HG03159 (cell line): ENCODE measurements at regions not wholly inside any gene's neighbourhood (a gene's known extent, or its start where the extent isn't known, plus 50 kb on each side); places are given as distances from the start of the nearest gene placed in this dataset.
A peak's percentile ranks its signal among the peaks of the same experiment; 100 is the strongest.

Experiments
- ATAC-seq: cut with Tn5 transposase; IDR thresholded peaks from one replicate; pipeline ENCODE4 v1.9.1; 2021; ENCODE audit warnings: mild to moderate bottlenecking, moderate library complexity; ENCODE audit not compliant: unreplicated experiment

DNA sequence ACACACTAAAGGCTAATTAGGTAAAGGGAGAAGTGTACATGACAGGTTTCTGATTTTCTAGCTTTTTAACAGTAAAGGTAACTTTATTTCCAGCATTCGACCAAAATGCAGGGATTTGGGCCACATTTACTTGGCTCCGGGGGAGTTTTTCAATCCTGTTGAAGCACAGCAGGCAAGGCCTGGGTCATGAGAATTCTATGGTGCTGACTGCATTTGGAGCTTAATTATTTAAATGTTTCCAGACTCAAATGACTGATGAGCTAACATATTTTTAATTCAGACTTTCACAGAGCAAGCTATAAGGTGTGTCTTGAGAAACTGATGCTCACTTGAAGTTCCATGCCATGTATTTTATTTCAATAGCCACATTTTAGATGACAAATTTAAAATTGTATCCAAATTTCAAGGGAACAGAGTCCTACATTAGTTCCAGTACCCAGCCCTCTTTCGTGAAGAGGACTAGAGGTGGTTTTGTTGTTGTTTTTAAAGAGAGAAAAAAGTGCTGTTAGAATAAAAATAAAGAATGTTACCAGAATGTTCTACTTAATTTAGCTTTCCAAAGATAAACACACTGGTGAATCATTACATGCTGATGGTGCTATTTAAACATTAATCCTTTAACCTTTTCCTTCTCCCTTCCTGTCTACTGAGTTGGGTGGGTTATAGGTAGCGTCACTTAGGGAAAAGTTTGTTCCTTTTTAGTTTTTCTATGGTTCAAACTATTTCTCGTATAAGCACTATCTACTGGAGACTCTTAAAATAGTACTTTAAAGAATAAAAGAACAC, 82.3 kb upstream of the PHACTR2 start:
- ATAC-seq, result no peak

DNA sequence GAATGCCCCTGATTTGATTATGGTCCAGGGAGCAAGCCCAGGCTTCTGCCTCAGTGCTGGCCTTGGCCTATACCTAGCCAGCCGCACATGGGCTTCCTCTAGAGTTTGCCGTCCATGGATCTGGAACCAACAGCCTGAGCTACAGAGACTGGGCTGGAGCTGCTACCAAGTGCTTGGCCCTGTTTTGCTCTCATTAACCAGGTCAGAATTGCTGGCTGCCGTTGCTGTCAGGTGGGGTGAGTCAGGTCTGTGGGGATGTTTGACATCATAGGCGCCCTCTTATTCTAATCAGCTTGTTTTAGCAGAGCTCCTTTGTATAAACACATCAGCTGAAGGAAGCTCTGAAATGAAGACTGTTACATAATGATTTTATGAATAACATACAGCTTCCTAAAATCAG, 83.1 kb upstream of the PHACTR2 start:
- no peak for ATAC-seq

DNA sequence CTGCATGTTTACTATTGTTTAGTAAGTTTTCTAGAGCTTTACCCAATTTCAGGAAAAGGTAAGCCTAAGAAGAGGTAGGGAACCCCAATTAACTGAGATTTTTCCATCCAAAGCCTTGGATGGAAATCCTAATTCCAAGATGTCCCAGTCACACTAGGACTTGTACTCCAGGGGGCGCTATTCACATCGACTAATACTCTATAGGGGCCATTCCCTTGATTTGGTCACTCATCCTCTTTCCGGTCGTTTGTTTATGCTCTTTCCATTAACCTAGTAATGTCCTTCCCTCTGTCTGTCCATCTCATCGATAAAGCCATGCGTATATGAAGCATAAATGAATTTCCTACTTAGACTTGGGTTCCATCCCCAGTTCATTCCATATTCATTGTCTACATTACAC, 80.8 kb upstream of the FUCA2 start:
- no peak for ATAC-seq

DNA sequence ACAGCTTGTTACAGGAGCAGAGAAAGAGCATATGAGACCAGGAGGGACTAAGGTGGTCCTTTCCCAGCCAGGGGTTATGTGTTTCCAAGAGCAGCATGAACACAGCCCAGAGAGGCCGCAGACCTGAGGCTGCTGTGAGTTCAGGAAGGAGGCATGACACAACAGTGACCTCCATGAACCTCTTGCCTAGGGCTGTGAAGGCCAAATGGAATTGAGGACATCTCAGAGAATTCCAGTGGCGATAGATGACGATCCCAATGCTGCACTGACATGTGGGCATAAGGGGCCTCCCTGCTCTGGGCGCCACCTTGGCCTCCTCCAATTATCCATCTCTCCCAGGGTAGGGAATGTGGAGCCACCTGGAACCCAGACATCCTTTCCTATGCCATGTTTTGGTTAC, 79.9 kb upstream of the FUCA2 start:
- ATAC-seq, result no peak

DNA sequence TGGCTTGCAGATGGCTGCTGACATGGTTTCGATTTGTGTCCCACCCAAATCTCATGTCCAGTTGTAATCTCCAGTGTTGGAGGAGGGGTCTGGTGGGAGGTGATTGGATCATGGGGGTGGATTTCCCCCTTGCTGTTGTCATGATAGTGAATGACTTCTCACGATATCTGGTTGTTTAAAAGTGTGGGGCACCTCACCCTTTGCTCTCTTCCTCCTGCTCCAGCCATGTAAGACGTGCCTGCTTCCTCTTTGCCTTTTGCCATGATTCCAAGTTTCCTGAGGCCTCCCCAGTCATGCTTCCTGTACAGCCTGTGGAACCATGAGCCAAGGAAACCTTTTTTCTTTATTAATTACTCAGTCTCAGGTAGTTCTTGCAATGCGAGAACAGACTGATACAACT, 77.6 kb upstream of the FUCA2 start:
- ATAC-seq, result no peak

DNA sequence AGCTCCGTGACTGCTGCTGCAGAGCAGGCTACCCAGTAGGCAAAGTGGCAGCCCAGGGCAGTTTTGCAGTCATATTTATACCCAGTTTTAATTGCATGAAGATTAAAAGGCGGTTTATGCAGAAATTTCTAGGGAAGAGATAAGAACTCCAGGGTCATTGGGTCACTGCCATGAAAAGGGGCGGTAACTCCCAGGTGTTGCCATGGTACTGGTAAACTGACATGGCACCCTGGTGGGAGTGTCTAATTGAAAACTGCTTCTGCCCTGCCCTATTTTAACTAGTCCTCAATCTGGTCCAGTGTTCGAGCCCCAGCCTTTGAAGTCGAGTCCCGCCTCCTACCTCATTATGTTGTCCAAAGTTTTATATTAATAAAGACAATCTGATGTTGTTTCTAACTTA, 75.0 kb upstream of the FUCA2 start:
- no peak for ATAC-seq

DNA sequence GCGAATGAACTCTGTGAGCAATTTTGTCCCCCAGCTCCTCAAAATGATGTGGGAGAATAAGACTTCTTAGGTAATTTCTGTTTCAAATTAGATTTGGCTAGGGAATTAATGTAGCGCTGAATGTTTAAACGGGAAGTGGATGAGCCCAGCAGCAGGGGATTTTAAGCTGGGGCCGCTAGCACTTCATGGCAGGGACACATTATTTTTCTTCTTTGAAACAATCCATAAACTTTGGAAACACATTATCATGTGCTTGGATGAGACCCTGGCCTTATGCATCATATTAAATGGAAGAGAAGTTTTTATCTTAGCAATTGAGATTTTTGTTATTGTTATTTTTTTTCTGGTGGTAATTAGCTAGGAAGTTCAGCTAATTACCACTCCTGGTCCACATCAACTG, 74.2 kb upstream of the FUCA2 start:
- no peak for ATAC-seq

DNA sequence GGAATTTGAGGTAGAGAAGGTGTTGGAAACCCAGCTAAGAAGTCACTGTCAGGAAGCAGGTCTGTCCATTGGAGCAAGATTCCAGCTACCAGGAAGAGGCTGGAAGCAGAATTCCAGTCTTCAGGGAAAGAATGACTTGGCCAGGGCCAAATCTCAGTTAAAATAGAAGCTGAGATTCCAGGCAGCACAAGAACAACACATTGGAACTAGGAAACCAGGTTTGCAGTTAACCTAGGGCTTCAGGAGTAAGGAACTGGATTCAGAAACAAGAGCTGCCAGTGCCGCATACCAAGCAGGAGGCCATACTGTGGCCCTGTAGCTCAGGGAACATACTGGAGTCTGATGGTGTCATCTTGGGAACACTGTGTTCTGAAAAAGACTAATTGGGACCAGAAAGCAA, 73.7 kb upstream of the FUCA2 start:
- ATAC-seq, result no peak

DNA sequence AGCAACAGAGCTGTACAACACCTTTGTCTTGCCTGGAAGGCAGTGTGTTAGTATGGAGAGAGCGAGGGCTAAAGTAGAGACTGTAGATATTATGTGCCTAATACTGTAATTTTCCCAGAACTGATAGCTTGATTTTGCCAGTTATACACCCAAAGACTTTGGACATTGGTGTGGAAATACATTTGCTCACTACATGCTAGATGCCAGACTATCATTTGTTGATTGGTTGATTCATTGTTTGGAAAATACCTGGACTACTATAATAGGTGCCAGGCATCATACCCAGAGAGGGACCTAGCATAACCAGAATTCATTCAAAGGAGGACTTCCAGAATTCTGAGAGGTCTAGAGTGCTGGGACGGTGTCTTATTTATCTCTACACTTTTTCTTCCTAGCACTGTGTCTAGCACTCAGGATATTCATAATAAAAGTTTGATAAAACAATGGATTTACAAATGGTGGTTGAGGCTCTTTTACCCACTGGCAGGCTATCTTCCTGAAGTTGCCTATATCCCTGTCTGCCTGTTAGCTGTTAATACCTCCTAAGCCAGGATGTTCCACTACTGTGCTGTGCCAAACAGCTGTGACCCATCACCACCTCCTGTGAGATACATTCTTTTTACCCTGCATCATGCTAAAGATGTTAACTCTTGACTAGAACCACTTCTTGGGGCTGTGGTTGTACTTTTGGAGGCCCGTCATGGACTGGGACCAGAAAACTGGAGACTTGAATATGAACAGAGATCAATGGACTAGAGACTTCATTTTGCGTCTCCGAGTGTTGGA, 72.2 kb upstream of the FUCA2 start:
- no peak for ATAC-seq

DNA sequence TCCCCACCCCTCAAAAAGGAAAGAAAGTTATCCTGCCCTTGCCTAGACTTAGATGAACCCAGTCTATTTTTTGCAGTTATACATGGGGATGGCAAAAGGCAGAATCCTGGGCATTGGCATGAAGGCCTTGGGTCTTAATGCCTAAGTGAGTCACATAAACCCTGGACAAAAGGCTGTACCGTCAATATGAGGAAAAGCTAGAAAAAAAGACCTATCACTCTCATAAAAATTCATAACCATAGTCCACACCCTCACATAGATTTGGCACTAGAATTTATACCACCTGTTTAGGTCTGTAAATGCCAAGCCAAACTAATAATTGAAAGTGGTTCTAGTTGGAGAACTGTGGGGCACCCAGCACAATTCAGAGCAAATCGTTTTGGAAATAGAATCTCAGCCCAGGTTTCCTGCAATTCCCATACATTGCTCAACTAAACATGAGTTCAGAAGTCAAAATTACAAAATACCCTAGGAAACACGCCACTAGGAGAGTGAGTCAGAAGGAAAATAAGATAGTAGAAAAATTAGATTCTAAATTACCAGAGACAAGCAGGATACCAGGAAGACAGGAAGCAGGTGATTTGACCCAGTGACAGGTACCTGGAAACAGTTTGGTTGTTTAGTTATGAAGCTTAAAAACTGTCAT, 70.4 kb upstream of the FUCA2 start:
- no peak for ATAC-seq

DNA sequence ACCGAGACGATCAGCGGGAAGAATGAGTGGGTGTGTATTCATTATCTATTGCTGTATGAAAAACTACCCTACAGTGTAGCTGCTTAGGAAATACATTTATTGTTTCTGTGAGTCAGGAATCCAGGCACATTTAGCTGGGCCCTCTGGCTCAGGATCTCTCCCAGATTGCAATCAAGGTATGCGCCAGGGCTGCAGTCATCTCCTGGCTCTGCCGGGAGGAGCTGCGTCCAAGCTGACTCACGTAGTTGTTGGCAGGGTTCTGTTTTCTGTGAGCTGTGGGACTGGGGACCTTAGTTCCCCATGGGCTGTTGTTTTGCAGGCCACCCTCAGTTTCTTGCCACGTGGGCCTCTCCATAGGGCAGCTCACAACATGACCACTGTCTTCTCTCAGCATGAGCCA, 68.2 kb upstream of the FUCA2 start:
- no peak for ATAC-seq

DNA sequence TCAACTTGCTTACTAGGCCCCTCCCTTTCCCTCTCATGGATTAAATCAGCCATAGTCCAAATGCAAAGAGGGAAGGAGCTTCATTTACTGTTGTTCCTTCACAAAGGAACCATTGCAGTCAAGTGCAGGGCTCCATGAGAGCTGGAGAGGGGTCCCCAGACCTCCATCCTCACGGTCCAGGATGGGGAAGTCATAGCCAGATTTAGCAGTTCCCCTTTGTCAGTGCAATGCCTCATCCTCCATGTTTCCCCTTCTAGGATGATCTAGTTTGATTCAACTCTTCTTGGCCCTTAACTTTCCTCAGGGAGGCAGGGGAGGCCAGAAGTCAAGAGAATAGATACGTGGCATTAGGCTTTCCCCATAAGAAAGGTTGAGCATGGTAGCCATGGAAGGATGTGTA, 66.5 kb upstream of the FUCA2 start:
- no peak for ATAC-seq

DNA sequence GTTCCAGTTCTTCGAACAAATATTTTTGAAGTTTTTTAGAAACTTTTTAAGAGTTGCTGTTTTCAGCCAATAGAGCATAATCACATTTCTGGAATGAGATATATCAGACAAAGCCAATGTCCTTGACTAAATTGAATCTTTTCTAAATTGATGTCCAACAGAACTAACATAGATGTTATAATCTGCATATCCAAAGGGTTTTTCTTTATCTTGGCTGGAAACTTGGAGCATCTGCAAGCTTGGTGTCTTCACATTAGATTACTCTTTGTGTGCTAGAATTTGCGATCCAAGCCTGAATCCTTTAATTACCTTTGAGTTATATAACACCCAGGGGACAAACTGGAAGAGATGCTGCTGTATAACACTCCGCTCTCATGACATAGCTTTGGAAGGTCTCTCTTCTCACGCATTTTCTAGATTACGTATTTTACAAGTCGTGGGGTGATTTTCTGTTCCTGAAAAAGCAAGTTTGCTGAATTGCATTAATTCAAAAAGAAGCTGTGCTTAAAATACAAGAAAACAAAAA, 64.4 kb upstream of the FUCA2 start:
- no peak for ATAC-seq

DNA sequence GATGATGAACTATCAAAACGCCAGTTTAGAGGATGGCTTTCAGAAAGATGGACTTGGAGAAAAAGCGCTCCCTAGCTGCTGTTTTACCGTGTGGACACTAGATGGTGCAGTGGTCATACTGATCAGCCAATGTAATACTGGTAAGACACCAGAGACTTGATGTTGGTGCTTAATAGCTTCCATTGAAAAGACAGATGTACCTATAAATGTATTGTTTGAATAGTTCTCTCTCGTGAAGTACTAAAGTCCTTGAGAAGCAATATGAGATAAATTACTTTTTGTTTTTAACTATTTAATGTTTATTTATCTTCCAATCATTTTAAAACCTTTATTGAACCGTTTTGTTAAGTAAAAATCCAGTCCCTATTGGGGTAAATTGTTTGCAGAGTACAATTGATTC, 63.9 kb upstream of the FUCA2 start:
- peak; percentile 81 for ATAC-seq

DNA sequence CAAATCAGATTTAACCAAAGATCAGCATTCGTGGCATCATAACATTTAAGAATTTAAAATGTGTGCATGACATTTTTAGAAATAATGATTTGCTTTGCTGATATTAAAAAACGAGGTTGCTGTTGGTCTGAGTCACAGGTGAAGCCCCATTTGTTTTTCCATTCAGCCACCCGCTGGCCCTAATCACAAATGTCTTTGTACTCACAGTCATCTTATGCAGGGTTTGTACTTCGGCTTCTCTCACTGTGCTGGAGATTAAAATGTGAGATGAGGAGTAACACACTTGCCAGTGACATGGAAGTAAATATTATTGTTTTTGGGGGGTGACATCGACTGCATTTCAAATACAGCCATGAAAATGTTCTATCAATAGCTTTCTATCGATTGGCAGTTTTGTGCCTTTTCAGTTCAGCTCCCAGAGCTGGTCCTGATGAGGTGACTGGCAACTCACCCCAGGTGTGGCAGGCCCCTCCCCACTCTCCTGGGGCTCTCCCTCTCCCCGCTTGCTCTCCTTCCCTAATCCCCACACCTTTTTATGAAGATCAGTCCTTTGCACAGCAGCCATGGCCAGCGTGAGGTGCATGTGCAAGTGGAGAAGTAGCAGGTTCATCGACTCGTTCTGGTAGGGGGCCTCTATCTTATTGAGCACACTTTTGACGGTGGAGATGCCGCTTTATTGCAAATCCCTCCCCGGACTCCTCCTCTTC, 58.8 kb upstream of the FUCA2 start:
- ATAC-seq, result no peak

DNA sequence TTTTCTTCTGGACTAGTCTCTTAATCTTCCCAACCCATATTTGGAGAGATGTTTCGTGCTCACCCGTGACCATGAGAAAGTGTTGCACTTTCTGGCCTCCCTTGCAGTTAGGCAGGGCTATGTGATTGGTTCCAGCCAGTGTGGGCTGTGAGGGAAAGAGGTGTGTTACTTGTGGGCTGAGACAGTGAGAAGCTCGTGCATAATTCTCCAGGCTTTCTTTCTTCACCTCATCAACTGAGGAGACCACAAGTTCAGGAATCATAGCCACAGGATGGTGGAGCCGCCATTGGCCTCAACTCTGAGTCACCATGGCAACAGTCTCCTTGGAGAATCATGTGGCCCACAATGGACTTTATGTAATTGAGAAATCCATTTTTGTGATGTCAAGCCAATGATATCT, 57.5 kb upstream of the FUCA2 start:
- no peak for ATAC-seq

DNA sequence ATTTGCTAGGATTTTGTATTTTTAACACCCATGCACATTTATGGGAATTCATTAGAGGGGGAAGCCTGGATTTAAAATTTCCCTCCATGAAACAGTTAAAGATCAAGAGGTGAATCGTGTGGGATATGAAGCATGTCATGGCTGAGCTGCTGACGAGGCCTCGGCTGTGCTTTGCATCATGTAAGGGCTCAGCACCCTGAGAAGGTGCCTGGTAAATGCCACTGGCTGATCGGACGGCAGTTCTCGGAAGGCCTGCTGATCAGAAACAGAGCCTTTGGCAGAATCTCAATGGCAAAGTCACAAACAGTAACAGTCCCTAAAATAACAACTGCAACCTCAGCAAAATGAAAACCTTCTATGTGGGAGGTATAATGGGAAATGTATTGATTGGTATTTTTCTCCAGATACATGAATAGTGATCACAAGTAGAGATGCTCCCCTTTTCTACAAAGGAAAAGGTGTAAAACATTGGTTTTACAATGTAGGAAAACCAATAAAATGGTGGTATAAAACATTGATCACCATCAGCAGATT, 53.0 kb upstream of the FUCA2 start:
- ATAC-seq, result no peak

DNA sequence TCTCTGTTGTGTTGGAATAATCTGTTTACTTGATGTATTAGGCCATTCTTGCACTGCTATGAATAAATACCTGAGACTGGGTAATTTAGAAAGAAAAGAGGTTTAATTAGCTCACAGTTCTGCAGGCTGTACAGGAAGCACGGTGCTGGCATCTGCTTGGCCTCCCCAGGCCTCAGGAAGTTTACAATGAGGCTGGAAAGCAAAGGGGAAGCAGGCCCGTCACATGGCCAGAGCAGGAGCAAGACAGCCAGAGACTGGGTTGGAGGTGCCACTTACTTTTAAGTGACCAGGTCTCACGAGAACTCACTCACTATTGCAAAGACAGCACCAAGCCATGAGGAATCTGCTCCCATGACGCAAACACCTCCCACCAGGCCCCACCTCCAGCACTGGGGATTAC, 50.6 kb upstream of the FUCA2 start:
- no peak for ATAC-seq
